H1 (cell line): ENCODE measurements at regions not wholly inside any gene's neighbourhood (a gene's known extent, or its start where the extent isn't known, plus 50 kb on each side); places are given as distances from the start of the nearest gene placed in this dataset.

Experiments
- BRCA1 ChIP-seq: IDR thresholded peaks from 2 replicates; pipeline ENCODE4 v1.6.1; 2012; ENCODE audit warnings: low read depth, low read length, improper control_type of control experiment
- CEBPB ChIP-seq: IDR thresholded peaks from 2 replicates; pipeline ENCODE4 v1.6.1; 2012; ENCODE audit warnings: low read depth, low read length
- CHD7 ChIP-seq: fragments of 300-600 bp; sonication (generic); IDR thresholded peaks from 2 replicates; pipeline ENCODE4 v1.7.1; 2012; ENCODE audit warnings: low read length, moderate library complexity, mild to moderate bottlenecking, inconsistent platforms; ENCODE audit not compliant: insufficient replicate concordance
- E2F6 ChIP-seq: IDR thresholded peaks from 2 replicates; pipeline ENCODE4 v1.6.1; 2012; ENCODE audit warnings: inconsistent platforms
- POU5F1 ChIP-seq: IDR thresholded peaks from 2 replicates; pipeline ENCODE4 v1.6.1; 2011; ENCODE audit warnings: low read depth, mild to moderate bottlenecking, low read length, moderate library complexity

GRCh38 chr2:220980966-220981675 lies 591.0 kb downstream of the EPHA4 start (continued):
- TF ChIP-seq CHD7 (no peak), BRCA1 (no peak), E2F6 (no peak), CEBPB (no peak), POU5F1 (no peak)
